PC-3 (cell line): ENCODE measurements at regions not wholly inside any gene's neighbourhood (a gene's known extent, or its start where the extent isn't known, plus 50 kb on each side); places are given as distances from the start of the nearest gene placed in this dataset.

Experiments
- CTCF ChIP-seq: fragments of 300-600 bp; sonication (generic); conservative IDR thresholded peaks from 2 replicates; pipeline ENCODE4 v1.5.1; 2017; ENCODE audit warnings: antibody characterized with exemption, low read depth, mild to moderate bottlenecking, low read length
- EZH2 ChIP-seq: fragments of 300-600 bp; sonication (generic); IDR thresholded peaks from one replicate; pipeline ENCODE4 v1.6.1; 2017; ENCODE audit warnings: antibody characterized with exemption, mild to moderate bottlenecking, low read length; ENCODE audit not compliant: unreplicated experiment
- EZH2phosphoT487 ChIP-seq: fragments of 300-600 bp; sonication (generic); IDR thresholded peaks from 2 replicates; pipeline ENCODE4 v1.6.1; 2018; ENCODE audit warnings: mild to moderate bottlenecking, antibody characterized with exemption, low read length, borderline replicate concordance

- TF ChIP-seq CTCF, result no peak
- TF ChIP-seq EZH2, result no peak
- TF ChIP-seq EZH2phosphoT487, result no peak
Observed at GRCh38 chr7:96526496-96526895, 183.2 kb downstream of the SEM1 start.
